ENCODE measurements at regions not wholly inside any gene's neighbourhood (a gene's known extent, or its start where the extent isn't known, plus 50 kb on each side); places are given as distances from the start of the nearest gene placed in this dataset.

- DNase-seq = no peak
These were observed 54.7 kb upstream of the ZNF423 start for GRCh38 chr16:49910541-49911071.

DNA sequence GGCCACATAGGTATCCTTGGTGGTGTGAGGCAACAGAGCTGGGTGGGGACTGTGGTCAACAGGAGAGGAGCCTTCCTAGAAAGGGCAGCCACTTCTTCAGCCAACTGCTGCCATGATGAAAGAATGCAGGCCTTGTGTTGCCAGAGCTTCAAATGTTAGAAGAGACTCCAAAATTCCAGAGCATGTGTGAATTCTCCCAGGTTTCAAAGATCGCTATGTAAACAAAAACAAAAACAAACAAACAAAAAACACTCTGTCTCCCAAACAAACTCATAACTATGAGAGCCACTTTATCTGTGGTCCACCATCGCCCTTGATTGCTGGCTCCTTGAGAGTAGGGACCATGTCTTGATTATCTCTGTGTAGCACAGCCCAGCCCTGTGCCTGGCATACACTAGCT, 55.5 kb upstream of the ZNF423 start:
- DNase-seq = no peak

DNA sequence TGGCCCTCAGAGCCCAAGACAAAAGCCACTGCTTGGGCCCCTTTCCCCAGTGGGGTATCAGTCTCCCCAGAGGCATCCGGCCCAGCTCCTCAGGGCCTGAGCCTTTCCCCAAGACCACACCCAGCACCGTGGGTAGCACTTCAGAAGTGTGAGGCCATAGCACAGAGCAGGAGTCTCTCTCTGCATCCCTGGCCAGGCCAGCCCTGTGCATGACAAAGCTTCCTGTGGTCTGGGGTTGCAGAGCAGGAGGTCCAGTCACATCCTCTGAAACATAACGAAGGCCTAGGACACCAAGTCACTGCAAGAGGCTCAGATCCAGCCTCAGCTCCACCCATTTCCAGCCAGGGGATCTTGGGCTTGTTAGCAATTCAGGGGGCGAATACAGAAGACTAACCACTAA, 56.8 kb upstream of the ZNF423 start:
- DNase-seq = no peak

GRCh38 chr16:49913720-49914119, 57.8 kb upstream of the ZNF423 start:
- no peak for DNase-seq

DNA sequence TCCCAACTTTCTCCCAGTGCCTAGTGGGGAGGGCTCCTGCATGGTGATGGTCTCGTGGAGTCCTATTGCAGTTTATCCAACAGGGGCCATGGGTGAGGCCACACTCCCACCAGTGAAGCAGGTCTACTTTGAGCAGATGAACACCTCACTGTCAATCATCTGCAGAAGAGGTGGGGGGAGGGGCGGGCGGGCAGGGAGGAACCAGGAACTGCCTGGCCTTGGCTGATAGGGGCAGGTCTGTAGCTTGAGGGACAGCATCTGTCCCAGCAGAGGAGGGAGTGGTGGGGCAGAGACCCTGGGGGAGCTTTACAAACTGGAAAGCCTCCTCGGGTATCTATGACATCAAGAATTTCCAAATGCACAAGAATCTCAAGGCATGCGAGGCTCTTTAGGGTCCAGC, 58.7 kb upstream of the ZNF423 start:
- DNase-seq = no peak

DNA sequence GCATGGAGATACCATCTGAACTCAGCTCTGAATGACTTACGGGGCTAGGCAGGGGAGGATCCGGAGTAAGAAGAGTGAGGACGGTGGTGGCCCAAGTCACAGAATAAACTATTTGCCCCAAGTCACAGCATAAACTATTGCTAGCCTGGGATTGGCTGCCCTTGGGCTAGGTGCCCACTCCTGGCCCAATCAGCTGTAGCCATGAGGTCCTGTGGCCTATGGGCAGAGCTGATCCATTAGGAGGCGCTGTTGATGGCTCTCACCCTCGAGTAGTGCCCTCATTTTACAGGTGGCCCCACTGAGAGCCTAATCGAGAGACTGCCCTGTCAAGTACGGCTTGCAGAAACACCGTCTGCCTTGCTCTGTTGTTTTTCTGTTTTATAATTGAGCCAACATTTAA, 62.3 kb upstream of the ZNF423 start:
- no peak for DNase-seq

DNA sequence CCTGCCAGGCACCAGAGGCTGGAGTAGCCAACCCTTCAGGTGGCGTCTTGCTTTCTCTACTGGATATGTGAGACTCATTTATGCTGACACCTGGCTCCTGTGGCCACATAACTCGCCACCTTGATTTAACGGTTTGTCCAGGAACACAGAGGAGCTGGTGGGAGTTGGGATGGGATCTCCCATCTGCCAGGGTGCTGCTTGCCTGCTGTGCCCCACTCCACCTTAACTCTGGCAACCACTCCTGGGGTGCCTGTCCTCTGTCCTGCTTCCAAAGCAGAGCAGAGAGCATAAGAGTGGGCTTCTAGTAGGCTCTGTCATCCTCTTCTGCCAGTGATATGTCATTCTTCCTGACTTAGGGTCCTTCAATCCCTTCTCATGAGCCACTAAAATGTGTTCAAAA, 63.4 kb upstream of the ZNF423 start:
- no peak for DNase-seq

GRCh38 chr16:49920397-49920796, 64.5 kb upstream of the ZNF423 start:
- no peak for DNase-seq

- no peak for DNase-seq
These were observed 65.2 kb upstream of the ZNF423 start for GRCh38 chr16:49921106-49921505.

DNA sequence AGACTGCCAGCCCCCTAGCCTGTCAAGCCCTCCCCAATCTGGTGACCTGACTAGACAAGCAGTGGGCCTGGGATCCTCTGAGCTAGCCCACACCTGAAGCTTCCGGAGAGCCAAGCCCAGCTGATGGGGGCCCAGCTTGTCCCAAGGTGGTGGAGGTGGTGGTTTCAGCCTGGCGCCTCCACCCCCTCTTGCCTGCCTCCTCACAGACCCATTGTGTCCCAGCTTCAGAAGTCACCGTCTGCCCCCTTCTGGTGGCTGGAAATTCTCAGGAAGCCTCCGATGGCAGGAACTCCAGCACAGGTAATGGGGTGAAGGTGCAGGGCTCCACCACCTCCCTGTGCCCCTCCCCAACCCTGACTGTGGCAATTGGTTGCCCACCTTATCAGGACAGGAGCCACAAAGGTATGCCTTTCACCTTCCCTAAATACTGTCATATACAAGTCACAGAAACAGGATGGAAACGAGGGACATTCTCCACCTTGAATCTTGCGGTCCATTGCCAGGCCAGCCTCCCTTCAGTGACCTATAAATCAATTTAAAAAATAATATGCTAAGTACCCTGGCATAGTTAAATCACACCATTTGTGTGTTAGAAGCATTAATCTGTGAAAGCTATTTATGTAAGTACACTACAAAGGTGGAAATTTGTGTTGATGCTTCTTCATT, 66.0 kb upstream of the ZNF423 start:
- peak; percentile 6 to 31 for DNase-seq

GRCh38 chr16:49923411-49923810, 67.5 kb upstream of the ZNF423 start:
- no peak for DNase-seq

GRCh38 chr16:49924078-49924477, 68.2 kb upstream of the ZNF423 start:
- no peak for DNase-seq

GRCh38 chr16:49926941-49927340, 71.0 kb upstream of the ZNF423 start:
- no peak for DNase-seq

DNA sequence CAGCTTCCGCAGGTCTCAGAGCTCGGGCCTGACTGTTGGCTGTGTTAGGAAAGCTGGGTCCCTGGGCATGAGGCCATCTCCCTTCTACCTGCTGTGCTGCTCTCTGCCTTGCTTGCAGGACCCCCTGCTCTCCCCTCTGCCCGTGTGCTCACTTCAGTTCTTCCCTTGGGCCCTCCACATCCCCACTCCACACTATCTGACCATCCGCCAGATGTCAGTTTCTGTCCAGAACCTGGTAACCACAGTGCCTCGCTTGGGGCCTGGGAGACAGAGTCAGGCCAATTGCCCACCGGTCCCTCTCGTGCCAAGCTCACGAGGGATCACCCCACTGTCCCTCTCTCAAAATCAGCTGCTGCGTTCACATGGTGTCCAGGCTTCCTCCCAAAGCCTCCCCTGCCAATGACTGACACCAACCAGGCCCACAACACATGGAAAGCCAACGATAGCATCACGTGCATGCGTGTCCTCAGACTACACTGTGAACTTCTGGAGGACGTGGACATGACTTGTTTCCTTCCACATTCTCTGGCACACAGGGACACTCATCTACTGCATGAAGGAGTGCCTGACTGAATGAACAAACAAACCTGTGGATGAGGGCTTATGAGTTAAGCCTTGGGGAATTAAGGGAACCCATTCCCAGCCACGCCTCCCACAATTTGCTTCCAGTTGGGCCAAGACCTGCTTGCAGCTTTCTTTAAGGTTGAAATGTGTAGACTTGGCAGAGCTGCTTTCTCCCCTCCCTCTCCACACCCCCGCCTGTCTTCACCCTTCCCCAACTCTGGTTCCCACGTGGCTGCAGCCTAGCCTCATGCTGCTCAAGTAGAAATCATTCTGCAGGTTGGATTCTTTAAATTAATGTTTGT, 72.5 kb upstream of the ZNF423 start:
- no peak for DNase-seq

DNA sequence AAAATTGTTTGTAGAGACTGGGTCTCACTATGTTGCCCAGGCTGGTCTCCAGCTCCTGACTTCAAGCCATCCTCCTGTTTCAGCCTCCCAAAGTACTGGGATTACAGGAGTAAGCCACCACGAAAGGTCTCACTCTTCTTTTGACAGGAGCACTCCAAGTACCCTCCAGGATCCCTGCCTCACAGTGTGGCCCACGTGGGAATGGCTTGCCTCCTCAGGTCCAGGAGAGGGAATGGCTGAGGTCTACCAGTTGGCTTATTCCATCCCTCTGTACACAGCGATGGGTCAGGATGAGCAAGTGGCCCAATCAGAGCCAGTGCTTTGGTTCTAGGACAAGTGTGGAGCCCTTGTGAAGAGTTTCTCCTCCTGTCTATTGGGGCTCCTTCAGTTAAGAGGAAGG, 73.7 kb upstream of the ZNF423 start:
- DNase-seq = no peak

GRCh38 chr16:49930841-49931240, 74.9 kb upstream of the ZNF423 start:
- DNase-seq = no peak

GRCh38 chr16:49931266-49931665, 75.4 kb upstream of the ZNF423 start:
- no peak for DNase-seq

DNA sequence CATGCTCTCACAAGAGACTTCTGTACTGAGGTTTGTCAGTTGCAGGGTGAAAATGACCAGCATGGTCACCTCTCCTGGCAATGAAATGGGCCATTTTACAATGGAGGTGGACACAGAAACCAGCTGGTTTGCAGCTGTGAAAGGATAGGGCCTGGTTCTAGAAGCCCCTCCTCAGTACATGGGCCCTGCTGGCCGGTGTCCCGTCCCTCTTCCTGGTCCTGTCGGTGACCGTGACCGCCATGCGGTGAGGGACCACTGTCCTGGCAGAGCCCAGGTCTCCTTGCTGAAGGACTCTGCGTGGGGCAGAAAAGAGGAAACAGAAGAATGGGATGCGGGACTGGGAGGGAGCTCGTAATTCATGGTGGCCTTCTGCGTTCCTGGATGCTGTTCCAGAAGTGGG, 76.0 kb upstream of the ZNF423 start:
- no peak for DNase-seq

DNA sequence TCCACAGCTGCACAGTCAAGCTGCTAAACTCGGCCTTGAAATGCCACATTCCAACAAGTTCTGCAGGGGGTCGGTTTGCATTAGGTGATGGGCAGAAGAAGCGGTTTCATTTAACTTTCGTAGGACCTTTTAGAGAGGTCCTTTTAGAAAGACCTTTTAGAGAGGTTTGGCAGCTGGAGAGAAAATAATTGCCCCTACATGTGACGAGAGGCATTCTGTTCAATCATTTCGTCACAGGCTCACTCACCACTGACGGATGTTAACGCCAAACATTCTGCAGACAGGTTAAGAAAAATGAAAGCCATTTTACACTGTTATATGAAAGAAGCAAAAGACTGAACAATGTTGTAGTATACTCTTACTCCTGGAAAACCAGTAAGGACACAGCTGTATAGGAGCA, 76.5 kb upstream of the ZNF423 start:
- no peak for DNase-seq

- DNase-seq = no peak
These were observed 77.0 kb upstream of the ZNF423 start for GRCh38 chr16:49932946-49933345.

DNA sequence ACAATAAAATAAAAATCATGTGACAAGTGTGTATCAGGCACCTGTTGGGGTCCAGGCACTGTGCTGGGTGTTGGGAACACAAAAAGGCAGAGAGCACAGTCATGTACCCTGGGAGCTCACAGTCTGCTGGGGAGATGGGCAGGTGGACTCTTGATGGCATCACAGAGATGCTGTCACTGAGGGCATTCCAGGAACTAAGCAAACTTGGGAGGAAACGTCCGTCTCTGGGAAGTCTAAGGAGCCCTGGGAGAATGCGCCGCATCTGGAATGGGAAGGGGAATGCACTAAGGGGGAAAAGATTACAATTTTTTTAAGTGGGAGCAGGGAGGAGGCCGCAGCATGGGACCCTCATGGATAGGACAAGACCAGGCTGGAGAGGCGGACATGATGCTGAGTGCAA, 80.9 kb upstream of the ZNF423 start:
- DNase-seq = no peak

GRCh38 chr16:49937886-49938285, 82.0 kb upstream of the ZNF423 start:
- DNase-seq = no peak

DNA sequence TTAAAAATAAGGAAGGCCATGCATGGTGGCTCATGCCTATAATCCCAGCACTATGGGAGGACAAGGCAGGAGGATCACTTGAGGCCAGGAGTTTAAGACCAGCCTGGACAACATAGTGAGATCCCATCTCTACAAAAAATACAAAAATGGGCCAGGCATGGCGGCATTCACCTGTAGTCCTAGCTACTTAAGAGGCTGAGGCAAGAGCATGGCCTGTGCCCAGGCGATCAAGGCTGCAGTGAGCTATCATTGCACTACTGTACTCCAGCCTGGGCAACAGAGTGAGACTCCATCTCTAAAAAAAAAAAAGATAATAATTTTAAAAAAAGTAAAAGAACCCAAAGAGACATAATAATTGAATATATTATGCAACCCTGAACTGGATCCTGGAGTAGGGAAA, 83.6 kb upstream of the ZNF423 start:
- DNase-seq = no peak
